ENCODE measurements at regions not wholly inside any gene's neighbourhood (a gene's known extent, or its start where the extent isn't known, plus 50 kb on each side); places are given as distances from the start of the nearest gene placed in this dataset.

DNA sequence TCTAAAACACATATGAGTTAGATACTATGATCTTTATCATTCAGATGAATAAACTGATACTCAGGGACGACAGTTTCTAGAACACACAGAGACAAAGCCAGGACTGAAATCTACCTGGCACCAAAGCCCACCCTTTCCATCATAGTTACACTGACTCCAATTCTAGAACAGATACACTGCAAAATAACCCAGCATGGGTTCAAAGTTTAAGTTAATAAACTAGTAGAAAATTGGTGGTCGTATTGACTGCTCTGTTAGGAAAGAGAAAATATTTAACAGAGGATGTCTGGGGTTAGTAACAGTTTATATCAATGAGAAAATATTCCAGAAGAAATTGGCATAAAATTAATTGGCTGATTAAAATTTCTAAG is 60.8 kb upstream of the BCL9 start:
- no peak overlapping the region for H3K27ac ChIP-seq
- TF ChIP-seq, protein P1, sequence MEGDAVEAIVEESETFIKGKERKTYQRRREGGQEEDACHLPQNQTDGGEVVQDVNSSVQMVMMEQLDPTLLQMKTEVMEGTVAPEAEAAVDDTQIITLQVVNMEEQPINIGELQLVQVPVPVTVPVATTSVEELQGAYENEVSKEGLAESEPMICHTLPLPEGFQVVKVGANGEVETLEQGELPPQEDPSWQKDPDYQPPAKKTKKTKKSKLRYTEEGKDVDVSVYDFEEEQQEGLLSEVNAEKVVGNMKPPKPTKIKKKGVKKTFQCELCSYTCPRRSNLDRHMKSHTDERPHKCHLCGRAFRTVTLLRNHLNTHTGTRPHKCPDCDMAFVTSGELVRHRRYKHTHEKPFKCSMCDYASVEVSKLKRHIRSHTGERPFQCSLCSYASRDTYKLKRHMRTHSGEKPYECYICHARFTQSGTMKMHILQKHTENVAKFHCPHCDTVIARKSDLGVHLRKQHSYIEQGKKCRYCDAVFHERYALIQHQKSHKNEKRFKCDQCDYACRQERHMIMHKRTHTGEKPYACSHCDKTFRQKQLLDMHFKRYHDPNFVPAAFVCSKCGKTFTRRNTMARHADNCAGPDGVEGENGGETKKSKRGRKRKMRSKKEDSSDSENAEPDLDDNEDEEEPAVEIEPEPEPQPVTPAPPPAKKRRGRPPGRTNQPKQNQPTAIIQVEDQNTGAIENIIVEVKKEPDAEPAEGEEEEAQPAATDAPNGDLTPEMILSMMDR (conservative IDR thresholded peaks at IDR 0.05): no peak
- TF ChIP-seq ZFX (IDR thresholded peaks at IDR 0.05): no peak

DNA sequence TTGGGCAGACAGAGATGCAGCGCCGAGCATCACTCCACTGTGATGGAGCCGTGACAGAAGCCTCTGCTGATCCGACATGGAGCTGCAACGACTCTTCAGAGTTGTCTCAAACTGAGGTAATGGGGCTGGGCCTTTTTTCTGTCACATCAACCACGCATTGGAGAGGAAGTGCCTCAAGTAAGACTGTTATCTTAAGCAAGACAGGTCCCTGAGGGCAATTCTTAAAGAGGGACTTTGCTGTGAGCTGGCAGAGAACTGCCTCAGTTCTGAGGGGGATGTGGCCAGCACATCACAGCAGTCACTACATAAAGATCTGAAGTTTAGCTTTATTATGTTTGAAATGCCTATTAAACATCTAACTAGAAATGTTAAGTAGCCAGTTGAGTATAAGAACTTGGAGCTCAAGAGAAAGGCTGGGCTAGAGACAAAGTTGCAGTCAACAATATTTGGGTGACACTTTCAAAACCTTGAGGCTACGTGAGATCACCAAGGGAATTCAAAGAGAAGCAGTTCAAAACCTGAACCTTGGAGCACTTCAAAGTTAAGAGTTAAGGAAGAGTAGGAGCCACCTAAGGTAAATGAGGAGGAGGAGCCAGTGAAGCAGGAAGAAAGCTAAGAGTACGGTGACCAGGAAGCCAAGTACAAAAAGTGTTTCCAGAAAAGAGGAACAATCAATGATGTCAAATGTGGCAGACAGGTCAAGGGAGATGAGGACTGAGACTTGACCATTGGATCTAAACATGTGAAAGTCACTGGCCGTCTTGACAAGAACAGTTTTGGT is 54.2 kb upstream of the BCL9 start:
- TF ChIP-seq, protein P1 (conservative IDR thresholded peaks at IDR 0.05): no peak
- no peak for TF ChIP-seq ZFX (IDR thresholded peaks at IDR 0.05)

DNA sequence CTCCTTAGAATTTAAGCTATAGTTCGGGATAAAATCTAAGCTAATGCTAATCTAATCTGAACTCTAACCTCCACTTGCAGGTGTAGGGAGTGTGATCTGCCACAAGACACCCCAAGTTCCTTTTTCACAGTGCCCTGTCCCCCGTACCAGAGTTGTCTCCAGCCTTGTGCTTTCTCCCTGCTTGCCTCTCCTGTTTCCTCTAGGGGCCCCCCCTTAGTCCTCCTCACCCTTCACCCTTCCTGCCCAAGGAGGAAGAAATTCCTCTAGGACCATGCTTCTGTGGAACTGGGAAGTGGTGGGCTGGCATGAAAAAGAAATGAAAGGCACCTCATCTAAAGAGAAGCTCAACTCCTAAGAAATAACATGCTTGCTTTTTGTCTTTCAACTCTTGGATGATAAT is 50.2 kb upstream of the BCL9 start:
- no peak for TF ChIP-seq ZFX (IDR thresholded peaks at IDR 0.05)
- TF ChIP-seq, protein P1 (conservative IDR thresholded peaks at IDR 0.05): no peak
- H3K27ac ChIP-seq: no peak overlapping the region

More for the DNA sequence above, 54.2 kb upstream of the BCL9 start:
- H3K27ac ChIP-seq: no peak overlapping the region

Measured in C4-2B (cell line).